ENCODE measurements at regions not wholly inside any gene's neighbourhood (a gene's known extent, or its start where the extent isn't known, plus 50 kb on each side); places are given as distances from the start of the nearest gene placed in this dataset.

DNA sequence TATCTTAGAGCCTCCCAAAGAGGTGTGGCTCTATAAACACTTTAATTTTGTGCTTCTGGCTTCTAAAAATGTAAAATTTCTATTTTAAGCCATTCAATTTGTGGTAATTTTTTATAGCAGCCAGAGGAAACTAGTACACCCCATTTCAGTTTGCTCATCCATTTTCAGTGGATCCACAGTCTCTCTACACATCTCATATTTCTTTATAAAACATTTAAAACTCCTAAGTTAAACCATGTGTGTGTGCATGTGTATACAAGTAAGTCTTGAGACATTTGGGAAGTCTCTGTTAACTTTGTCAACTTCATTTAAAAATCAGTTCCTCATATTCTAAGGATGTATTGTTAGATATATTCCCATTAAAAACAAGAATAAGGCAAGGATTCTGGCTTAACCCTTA lies 273.2 kb downstream of the IL15 start:
- no peak overlapping the region for H2AFZ ChIP-seq (ENCODE audit: insufficient read depth, low read depth, low read length, poor library complexity, severe bottlenecking)
- Mint-ChIP-seq H3K4me1 (no peaks in the 10 kb centered on the region), H3K4me3 (no peak overlapping the region), H3K36me3 (no peaks in the 10 kb centered on the region), H3K27me3 (ENCODE audit: low read depth in 3 of 3) (no peaks in the 10 kb centered on the region), H3K9me3 (peaks cover 0 to 4% (median 0%) of the 10 kb centered on the region in 7 donors), H3K27ac (no peak overlapping the region)
- no peak overlapping the region for H3K9ac ChIP-seq (ENCODE audit: insufficient read depth, low read length, poor library complexity, severe bottlenecking)
- no peak for DNase-seq
- TF ChIP-seq, protein P1, sequence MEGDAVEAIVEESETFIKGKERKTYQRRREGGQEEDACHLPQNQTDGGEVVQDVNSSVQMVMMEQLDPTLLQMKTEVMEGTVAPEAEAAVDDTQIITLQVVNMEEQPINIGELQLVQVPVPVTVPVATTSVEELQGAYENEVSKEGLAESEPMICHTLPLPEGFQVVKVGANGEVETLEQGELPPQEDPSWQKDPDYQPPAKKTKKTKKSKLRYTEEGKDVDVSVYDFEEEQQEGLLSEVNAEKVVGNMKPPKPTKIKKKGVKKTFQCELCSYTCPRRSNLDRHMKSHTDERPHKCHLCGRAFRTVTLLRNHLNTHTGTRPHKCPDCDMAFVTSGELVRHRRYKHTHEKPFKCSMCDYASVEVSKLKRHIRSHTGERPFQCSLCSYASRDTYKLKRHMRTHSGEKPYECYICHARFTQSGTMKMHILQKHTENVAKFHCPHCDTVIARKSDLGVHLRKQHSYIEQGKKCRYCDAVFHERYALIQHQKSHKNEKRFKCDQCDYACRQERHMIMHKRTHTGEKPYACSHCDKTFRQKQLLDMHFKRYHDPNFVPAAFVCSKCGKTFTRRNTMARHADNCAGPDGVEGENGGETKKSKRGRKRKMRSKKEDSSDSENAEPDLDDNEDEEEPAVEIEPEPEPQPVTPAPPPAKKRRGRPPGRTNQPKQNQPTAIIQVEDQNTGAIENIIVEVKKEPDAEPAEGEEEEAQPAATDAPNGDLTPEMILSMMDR (IDR thresholded peaks at IDR 0.05), result no peak
- H3K79me2 ChIP-seq (ENCODE audit: insufficient read depth, low read length), result no peaks in the 10 kb centered on the region
- no peaks in the 10 kb centered on the region for H3K27me3 ChIP-seq (ENCODE audit: control insufficient read depth in 2 of 2, insufficient read depth in 2 of 2, low read length in 2 of 2)
- H3K36me3 ChIP-seq (replicated peaks in 1 of 2; ENCODE audit: control insufficient read depth in 1 of 2, insufficient read depth in 2 of 2, low read length in 2 of 2), result no peaks in the 10 kb centered on the region
- no peak overlapping the region for H3K27ac ChIP-seq (ENCODE audit: low read depth in 1 of 2, low read length in 2 of 2)
- H4K20me1 ChIP-seq (ENCODE audit: insufficient read depth, low read length), result no peaks in the 10 kb centered on the region
- no peaks in the 10 kb centered on the region for H3K4me1 ChIP-seq (ENCODE audit: control insufficient read depth in 1 of 2, insufficient read depth in 2 of 2, low read length in 2 of 2)
- H3K4me3 ChIP-seq (replicated peaks in 1 of 3; ENCODE audit: low read depth in 2 of 3, low read length in 3 of 3), result no peak overlapping the region
- no peaks in the 10 kb centered on the region for H3K9me3 ChIP-seq (replicated peaks in 1 of 2; ENCODE audit: control insufficient read depth in 1 of 2, insufficient read depth in 1 of 2, low read length in 2 of 2)
- intact Hi-C loops (cut with micrococcal nuclease), result no loop called here
- H3K4me2 ChIP-seq (replicated peaks; ENCODE audit: extremely low read depth, low read length, poor library complexity, severe bottlenecking), result no peak overlapping the region

DNA sequence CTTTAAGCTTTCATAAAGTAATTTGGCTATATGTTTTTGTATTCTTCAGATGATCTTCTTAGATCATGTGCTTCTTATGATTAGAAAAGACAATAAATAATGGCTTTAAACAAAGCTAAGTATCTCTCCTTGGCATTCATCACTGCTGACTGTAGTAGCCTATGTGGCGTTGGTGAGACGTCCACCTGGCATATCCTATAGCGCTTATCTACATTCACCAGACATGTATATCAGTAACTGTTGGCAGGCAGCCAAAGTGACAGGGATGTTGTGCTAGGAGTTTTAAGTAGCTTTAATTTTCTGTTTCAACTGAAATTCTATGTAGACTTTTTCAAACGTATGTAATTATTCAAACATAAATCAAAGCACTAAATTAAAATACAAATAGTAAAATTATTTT lies 276.4 kb downstream of the IL15 start:
- TF ChIP-seq, protein P1 (IDR thresholded peaks at IDR 0.05), result no peak
- Mint-ChIP-seq H3K27me3 (ENCODE audit: low read depth in 3 of 3) (peaks cover 0 to 2% (median 0%) of the 10 kb centered on the region in 3 donors), H3K4me3 (no peak overlapping the region), H3K9me3 (peaks cover 0 to 3% (median 0%) of the 10 kb centered on the region in 7 donors), H3K27ac (no peak overlapping the region), H3K36me3 (no peaks in the 10 kb centered on the region), H3K4me1 (no peaks in the 10 kb centered on the region)
- no peaks in the 10 kb centered on the region for H3K4me1 ChIP-seq (ENCODE audit: control insufficient read depth in 1 of 2, insufficient read depth in 2 of 2, low read length in 2 of 2)
- no peak overlapping the region for H3K4me3 ChIP-seq (replicated peaks in 1 of 3; ENCODE audit: low read depth in 2 of 3, low read length in 3 of 3)
- H3K27me3 ChIP-seq (ENCODE audit: control insufficient read depth in 2 of 2, insufficient read depth in 2 of 2, low read length in 2 of 2), result no peaks in the 10 kb centered on the region
- H3K79me2 ChIP-seq (ENCODE audit: insufficient read depth, low read length), result no peaks in the 10 kb centered on the region
- no peak overlapping the region for H3K27ac ChIP-seq (ENCODE audit: low read depth in 1 of 2, low read length in 2 of 2)
- no peak overlapping the region for H2AFZ ChIP-seq (ENCODE audit: insufficient read depth, low read depth, low read length, poor library complexity, severe bottlenecking)
- DNase-seq, result no peak
- H3K9ac ChIP-seq (ENCODE audit: insufficient read depth, low read length, poor library complexity, severe bottlenecking), result no peak overlapping the region
- H3K4me2 ChIP-seq (replicated peaks; ENCODE audit: extremely low read depth, low read length, poor library complexity, severe bottlenecking), result no peak overlapping the region
- no CpG with 5 or more reads among the region's 4 CpGs for WGBS (ENCODE audit: insufficient coverage)
- no peaks in the 10 kb centered on the region for H3K36me3 ChIP-seq (replicated peaks in 1 of 2; ENCODE audit: control insufficient read depth in 1 of 2, insufficient read depth in 2 of 2, low read length in 2 of 2)
- H3K9me3 ChIP-seq (replicated peaks in 1 of 2; ENCODE audit: control insufficient read depth in 1 of 2, insufficient read depth in 1 of 2, low read length in 2 of 2), result no peaks in the 10 kb centered on the region
- H4K20me1 ChIP-seq (ENCODE audit: insufficient read depth, low read length), result no peaks in the 10 kb centered on the region
- intact Hi-C loops (cut with micrococcal nuclease), result no loop called here
